ENCODE measurements at regions not wholly inside any gene's neighbourhood (a gene's known extent, or its start where the extent isn't known, plus 50 kb on each side); places are given as distances from the start of the nearest gene placed in this dataset.

DNA sequence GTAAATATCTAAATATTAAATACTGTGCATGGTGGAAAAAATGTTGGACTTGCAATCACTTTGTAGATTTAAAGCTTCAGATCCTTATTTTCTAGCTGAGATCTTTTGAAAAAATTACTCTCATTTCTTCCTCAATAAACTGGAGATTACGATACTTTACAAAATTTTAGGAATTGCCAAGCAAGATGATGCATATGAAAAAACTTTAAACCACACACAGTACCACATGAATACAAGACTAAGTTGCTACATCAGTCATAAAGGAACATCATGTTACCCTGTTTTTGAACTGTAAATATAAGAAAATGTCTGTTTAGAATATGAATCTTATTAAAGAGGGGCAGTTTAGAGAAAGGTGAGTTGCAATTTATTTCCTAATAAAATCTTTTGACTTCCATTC is 703.6 kb upstream of the NUDT12 start:
- TF ChIP-seq CTCF (optimal IDR thresholded peaks at IDR 0.05 in 1 of 3, IDR thresholded peaks at IDR 0.05 in 1 of 3, conservative IDR thresholded peaks at IDR 0.05 in 1 of 3; ENCODE audit: extremely low read depth in 1 of 3, insufficient read depth in 2 of 3, low read length in 3 of 3) (no peak), EZH2 (IDR thresholded peaks at IDR 0.05; ENCODE audit: low read length) (no peak)
